IgD-negative memory B cell (primary cell): ENCODE measurements at regions not wholly inside any gene's neighbourhood (a gene's known extent, or its start where the extent isn't known, plus 50 kb on each side); places are given as distances from the start of the nearest gene placed in this dataset.

Experiments
- H3K27ac Mint-ChIP-seq, 3 donors: one replicate each; pipeline ENCODE4 v1.8.0; 2020 to 2022; ENCODE audit warnings: mild to moderate bottlenecking in 3 of 3, mixed read lengths in 3 of 3, moderate library complexity in 1 of 3
- H3K27me3 Mint-ChIP-seq: one replicate; pipeline ENCODE4 v1.8.0; 2021; ENCODE audit warnings: mixed read lengths
- H3K36me3 Mint-ChIP-seq: one replicate; pipeline ENCODE4 v1.8.0; 2020; ENCODE audit warnings: mild to moderate bottlenecking, mixed read lengths
- H3K4me1 Mint-ChIP-seq, 3 donors: one replicate each; pipeline ENCODE4 v1.8.0; 2020 to 2022; ENCODE audit warnings: mixed read lengths in 3 of 3, mild to moderate bottlenecking in 1 of 3
- H3K4me3 Mint-ChIP-seq, 4 donors: one replicate each; pipeline ENCODE4 v1.8.0; 2020 to 2022; ENCODE audit warnings: mild to moderate bottlenecking in 4 of 4, mixed read lengths in 4 of 4, moderate library complexity in 3 of 4
- H3K9me3 Mint-ChIP-seq, 3 donors: one replicate each; pipeline ENCODE4 v1.8.0; 2020 to 2021; ENCODE audit warnings: mixed read lengths in 3 of 3, mild to moderate bottlenecking in 1 of 3

GRCh38 chr6:761997-762396, 69.1 kb upstream of the EXOC2 start:
- Mint-ChIP-seq H3K27ac (no peak overlapping the region), H3K9me3 (peaks cover 0 to 3% (median 2%) of the 10 kb centered on the region in 3 donors), H3K36me3 (no peaks in the 10 kb centered on the region), H3K4me3 (no peak overlapping the region), H3K4me1 (peaks cover 0 to 3% (median 0%) of the 10 kb centered on the region in 3 donors), H3K27me3 (peaks cover 10% of the 10 kb centered on the region)

- Mint-ChIP-seq H3K9me3 (peaks cover 0 to 3% (median 2%) of the 10 kb centered on the region in 3 donors), H3K27ac (peak overlapping the region in 1 of 3 donors; percentile 48), H3K36me3 (no peaks in the 10 kb centered on the region), H3K27me3 (peaks cover 5% of the 10 kb centered on the region), H3K4me3 (no peak overlapping the region), H3K4me1 (no peaks in the 10 kb centered on the region)
These were observed 68.3 kb upstream of the EXOC2 start for GRCh38 chr6:760982-761955.

DNA sequence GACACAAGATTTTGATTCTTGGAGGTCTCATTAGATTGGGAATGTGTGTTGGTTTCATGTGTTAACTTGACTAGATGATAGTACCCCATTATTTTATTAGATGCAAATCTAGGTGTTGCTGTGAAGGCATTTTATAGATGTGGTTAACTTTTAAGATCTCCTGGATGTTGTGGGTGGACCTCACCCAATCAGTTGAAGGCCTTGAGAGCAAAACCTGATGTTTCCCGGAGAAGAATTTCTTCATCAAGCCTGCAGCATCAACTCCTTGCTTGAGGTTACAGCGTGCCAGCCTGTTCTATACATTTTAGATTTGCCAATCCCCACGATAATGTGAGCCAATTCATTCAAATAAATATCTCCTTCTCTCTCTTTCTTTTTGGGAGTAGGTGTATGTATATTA, 66.8 kb upstream of the EXOC2 start:
- H3K4me3 Mint-ChIP-seq = no peak overlapping the region
- peaks cover 0 to 3% (median 2%) of the 10 kb centered on the region in 3 donors for H3K9me3 Mint-ChIP-seq
- H3K27me3 Mint-ChIP-seq = peaks cover 5% of the 10 kb centered on the region
- H3K27ac Mint-ChIP-seq = no peak overlapping the region
- no peaks in the 10 kb centered on the region for H3K4me1 Mint-ChIP-seq
- no peaks in the 10 kb centered on the region for H3K36me3 Mint-ChIP-seq

GRCh38 chr6:756224-756623, 63.3 kb upstream of the EXOC2 start:
- H3K4me3 Mint-ChIP-seq = no peak overlapping the region
- no peak overlapping the region for H3K27ac Mint-ChIP-seq
- no peaks in the 10 kb centered on the region for H3K36me3 Mint-ChIP-seq
- H3K4me1 Mint-ChIP-seq = no peaks in the 10 kb centered on the region
- peaks cover 0 to 3% (median 2%) of the 10 kb centered on the region in 3 donors for H3K9me3 Mint-ChIP-seq
- H3K27me3 Mint-ChIP-seq = no peaks in the 10 kb centered on the region

- Mint-ChIP-seq H3K36me3 (no peaks in the 10 kb centered on the region), H3K9me3 (peaks cover 0 to 2% (median 0%) of the 10 kb centered on the region in 3 donors), H3K4me3 (no peak overlapping the region), H3K4me1 (no peaks in the 10 kb centered on the region), H3K27ac (no peak overlapping the region), H3K27me3 (no peaks in the 10 kb centered on the region)
These were observed 61.3 kb upstream of the EXOC2 start for GRCh38 chr6:754202-754601.

DNA sequence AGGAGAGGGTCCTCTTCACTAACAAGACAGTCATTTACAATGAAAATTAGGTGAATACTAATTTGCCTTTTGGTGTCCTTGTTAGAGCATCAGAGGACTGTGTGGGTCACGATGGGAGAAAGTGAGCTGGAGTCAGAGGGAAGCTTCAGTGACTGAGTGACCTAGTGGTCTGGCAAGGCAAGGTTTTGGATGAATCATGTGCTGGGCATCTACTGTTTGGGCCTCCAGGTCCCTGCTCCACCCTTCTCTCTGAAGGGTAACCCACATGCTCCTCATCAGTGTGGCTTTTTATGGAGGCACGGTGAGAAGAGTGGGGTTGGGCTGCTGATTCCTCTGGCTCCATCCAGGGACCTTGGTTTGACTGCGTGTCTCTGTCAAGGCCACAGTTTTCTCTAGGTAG, 60.5 kb upstream of the EXOC2 start:
- no peaks in the 10 kb centered on the region for H3K4me1 Mint-ChIP-seq
- H3K27ac Mint-ChIP-seq = no peak overlapping the region
- peaks cover 0 to 2% (median 0%) of the 10 kb centered on the region in 3 donors for H3K9me3 Mint-ChIP-seq
- no peaks in the 10 kb centered on the region for H3K27me3 Mint-ChIP-seq
- no peaks in the 10 kb centered on the region for H3K36me3 Mint-ChIP-seq
- H3K4me3 Mint-ChIP-seq = no peak overlapping the region

DNA sequence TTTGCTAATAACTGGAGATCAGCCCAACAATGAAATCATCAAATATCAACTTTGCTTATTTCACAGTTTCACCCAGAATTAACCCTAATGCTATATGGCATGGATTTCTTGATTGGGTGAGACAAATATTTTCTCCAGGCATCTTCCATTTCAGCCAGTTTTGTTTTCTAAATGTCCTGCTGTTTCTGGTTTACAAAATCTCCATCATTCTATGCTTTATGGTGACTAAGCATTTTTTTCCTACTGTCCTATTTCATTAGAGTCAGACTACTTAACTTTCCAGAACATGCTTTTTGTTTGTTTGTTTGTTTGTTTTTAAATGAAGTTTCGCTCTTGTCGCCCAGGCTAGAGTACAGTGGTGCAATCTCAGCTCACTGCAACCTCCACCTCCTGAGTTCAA, 59.5 kb upstream of the EXOC2 start:
- Mint-ChIP-seq H3K9me3 (peaks cover 0 to 2% (median 0%) of the 10 kb centered on the region in 3 donors), H3K4me1 (no peaks in the 10 kb centered on the region), H3K4me3 (no peak overlapping the region), H3K27ac (no peak overlapping the region), H3K36me3 (no peaks in the 10 kb centered on the region), H3K27me3 (no peaks in the 10 kb centered on the region)

DNA sequence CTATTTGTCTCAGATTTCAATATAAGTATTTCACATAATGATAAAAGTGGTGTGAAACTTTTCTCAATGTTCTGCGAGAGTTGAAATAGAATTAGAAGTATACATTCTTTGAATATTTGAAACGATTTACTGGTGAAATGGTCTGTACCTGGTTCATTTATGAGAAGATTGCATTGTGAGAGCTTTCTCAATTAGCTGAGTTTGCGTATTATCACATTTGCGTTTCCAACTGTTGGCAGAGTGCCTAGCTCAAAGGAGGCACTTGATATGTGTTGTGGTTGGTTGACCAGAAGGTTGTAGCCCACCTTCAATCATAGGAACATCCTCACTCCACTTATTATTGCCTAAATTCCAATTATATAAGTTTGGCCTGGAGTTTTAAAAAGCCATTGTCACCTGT, 58.8 kb upstream of the EXOC2 start:
- Mint-ChIP-seq H3K4me3 (no peak overlapping the region), H3K36me3 (no peaks in the 10 kb centered on the region), H3K4me1 (no peaks in the 10 kb centered on the region), H3K27ac (no peak overlapping the region), H3K9me3 (peaks cover 0 to 2% (median 0%) of the 10 kb centered on the region in 3 donors), H3K27me3 (no peaks in the 10 kb centered on the region)

- no peaks in the 10 kb centered on the region for H3K4me1 Mint-ChIP-seq
- peaks cover 0 to 2% (median 0%) of the 10 kb centered on the region in 3 donors for H3K9me3 Mint-ChIP-seq
- no peak overlapping the region for H3K27ac Mint-ChIP-seq
- no peaks in the 10 kb centered on the region for H3K27me3 Mint-ChIP-seq
- H3K4me3 Mint-ChIP-seq = no peak overlapping the region
- H3K36me3 Mint-ChIP-seq = no peaks in the 10 kb centered on the region
These were observed 55.0 kb upstream of the EXOC2 start for GRCh38 chr6:747921-748320.

- H3K36me3 Mint-ChIP-seq = no peaks in the 10 kb centered on the region
- peaks cover 0 to 2% (median 0%) of the 10 kb centered on the region in 3 donors for H3K9me3 Mint-ChIP-seq
- no peaks in the 10 kb centered on the region for H3K27me3 Mint-ChIP-seq
These were observed 54.1 kb upstream of the EXOC2 start for GRCh38 chr6:747028-747427.

GRCh38 chr6:744666-745353, 51.9 kb upstream of the EXOC2 start:
- Mint-ChIP-seq H3K27me3 (no peaks in the 10 kb centered on the region), H3K9me3 (no peaks in the 10 kb centered on the region), H3K27ac (no peak overlapping the region), H3K4me1 (no peaks in the 10 kb centered on the region), H3K36me3 (no peaks in the 10 kb centered on the region), H3K4me3 (no peak overlapping the region)

More at GRCh38 chr6:747028-747427, 54.1 kb upstream of the EXOC2 start:
- no peak overlapping the region for H3K27ac Mint-ChIP-seq
- no peaks in the 10 kb centered on the region for H3K4me1 Mint-ChIP-seq
- no peak overlapping the region for H3K4me3 Mint-ChIP-seq

GRCh38 chr6:743320-744096, 50.6 kb upstream of the EXOC2 start:
- no peaks in the 10 kb centered on the region for H3K9me3 Mint-ChIP-seq
- no peak overlapping the region for H3K27ac Mint-ChIP-seq

More at GRCh38 chr6:743320-744096, 50.6 kb upstream of the EXOC2 start:
- no peak overlapping the region for H3K4me3 Mint-ChIP-seq
- no peaks in the 10 kb centered on the region for H3K27me3 Mint-ChIP-seq
- H3K36me3 Mint-ChIP-seq = no peaks in the 10 kb centered on the region
- no peaks in the 10 kb centered on the region for H3K4me1 Mint-ChIP-seq
